ENCODE measurements at regions not wholly inside any gene's neighbourhood (a gene's known extent, or its start where the extent isn't known, plus 50 kb on each side); places are given as distances from the start of the nearest gene placed in this dataset.

- peak; percentile 63 to 74 for DNase-seq
Measured at GRCh38 chr2:230643576-230644291, 68.9 kb upstream of the CAB39 start.

GRCh38 chr2:230644356-230644935, 68.2 kb upstream of the CAB39 start:
- DNase-seq, result no peak

GRCh38 chr2:230648356-230648755, 64.3 kb upstream of the CAB39 start:
- DNase-seq, result no peak

- no peak for DNase-seq
Measured at GRCh38 chr2:230650585-230651137, 62.0 kb upstream of the CAB39 start.

- no peak for DNase-seq
Measured at GRCh38 chr2:230654057-230654456, 58.6 kb upstream of the CAB39 start.

- DNase-seq, result no peak
Measured at GRCh38 chr2:230657462-230657861, 55.2 kb upstream of the CAB39 start.

GRCh38 chr2:230657906-230658305, 54.7 kb upstream of the CAB39 start:
- no peak for DNase-seq

- DNase-seq, result no peak
Measured at GRCh38 chr2:230658577-230658876, 54.1 kb upstream of the CAB39 start.

GRCh38 chr2:230658877-230659652, 53.6 kb upstream of the CAB39 start:
- peak; percentile 53 to 65 for DNase-seq

- peak; percentile 31 for DNase-seq
Measured at GRCh38 chr2:230660294-230661060, 52.2 kb upstream of the CAB39 start.

- DNase-seq, result peak; percentile 51 to 54
Measured at GRCh38 chr2:230661072-230661957, 51.3 kb upstream of the CAB39 start.
